ENCODE measurements at regions not wholly inside any gene's neighbourhood (a gene's known extent, or its start where the extent isn't known, plus 50 kb on each side); places are given as distances from the start of the nearest gene placed in this dataset.

DNA sequence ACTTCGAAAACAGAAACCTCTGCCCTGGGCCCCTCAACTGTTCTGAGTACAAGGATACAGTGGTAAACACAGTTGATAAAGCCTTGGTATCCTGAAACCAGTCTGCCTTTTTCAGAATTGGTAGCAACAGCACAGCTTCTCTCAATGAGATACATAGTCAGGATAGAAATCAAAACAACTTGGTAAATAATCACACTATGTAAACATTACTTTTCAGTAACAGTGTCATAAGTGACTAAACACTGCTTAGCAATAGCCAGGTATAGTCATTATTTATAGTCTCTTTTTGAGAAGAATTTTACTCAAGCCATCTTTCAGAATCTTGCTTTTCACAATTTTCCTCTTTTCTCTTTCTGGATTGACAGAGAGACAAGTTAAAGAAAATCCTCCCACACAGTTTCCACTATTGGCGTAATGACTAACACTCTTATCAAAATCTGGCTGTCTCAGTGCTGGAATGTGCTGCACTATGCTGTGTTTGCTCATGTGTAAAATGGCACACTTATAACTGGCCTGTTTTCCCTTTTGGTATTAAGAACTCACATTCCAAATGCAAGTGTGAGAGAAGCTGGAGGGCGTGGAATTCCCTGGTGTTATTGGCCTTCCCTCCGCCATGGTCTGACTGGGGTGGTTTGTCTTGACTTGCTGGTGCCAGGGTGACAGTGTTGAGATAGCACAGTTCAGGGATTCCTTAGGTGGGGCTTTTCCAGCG, 368.8 kb downstream of the TDRD3 start:
- DNase-seq (ENCODE audit: low spot score), result peak; percentile 4

DNA sequence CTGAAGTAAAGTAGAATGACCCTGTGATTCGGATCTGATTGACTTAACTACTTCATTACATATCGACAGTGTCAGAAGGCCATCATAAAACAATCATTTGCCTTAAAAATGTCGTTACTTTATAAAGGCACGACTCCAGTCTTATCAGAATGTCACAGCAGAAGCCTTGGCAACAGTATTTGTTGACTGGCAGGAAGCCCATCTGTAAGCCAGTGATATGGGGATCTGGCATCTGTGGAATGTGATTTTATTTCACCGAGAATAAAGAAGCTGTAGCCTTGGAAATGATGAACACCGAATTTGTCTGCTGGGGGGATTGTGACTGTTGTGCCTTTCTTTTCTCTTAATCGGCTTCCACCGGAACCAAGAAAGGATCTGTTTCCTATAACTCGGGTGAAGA, 362.5 kb downstream of the TDRD3 start:
- DNase-seq (ENCODE audit: low spot score), result no peak

DNA sequence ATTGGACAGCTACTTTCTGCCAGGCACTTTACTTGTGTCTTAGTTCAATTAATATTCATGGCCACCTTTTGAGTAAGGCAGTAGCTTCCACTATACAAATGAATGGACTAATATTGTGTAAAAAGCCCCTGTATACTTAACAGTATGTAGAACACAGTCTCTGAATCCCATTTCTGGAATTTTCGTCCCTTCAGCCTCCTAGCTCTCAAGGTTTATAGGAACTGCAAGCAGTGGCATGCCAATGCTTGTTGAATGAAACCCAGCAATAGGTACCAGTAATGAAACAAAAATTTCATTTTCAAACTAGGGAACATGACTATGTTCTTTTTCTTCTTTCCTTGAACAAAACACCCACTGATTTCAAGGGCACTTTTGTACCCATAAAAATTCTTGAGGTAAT, 361.6 kb downstream of the TDRD3 start:
- no peak for DNase-seq (ENCODE audit: low spot score)

DNA sequence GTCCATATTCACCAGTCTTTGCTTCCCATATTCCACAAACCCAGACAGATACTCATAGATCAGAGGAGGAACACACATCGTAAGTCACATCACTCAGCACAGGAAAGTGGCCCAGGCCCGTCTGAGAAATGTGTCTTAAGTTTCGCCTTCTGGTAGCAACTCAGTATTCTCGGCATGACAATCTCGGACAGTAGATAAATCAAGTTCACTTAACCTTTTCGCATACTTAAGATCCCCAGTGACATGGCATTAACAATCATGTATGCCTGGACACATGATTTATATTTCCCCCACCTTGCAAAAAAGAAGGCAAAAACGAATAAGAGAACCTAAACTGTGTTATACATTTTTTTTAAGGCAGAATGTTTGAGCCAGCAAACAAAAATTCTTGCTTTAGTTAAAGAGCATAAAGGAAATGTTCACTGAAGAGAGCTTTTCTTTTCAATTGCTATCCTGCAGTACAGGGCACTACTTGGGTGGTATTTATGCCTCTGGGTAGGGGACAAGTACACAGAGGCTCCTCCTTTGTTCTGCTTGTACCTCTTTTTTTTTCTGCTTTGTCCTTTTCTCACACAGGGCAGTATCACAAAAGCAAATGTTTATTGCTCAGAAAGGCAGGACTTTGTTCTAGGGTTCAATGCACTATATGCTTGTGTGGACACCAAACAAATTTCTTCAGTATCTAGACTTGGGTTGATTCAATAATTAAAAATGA, 360.6 kb downstream of the TDRD3 start:
- no peak for DNase-seq (ENCODE audit: low spot score)

DNA sequence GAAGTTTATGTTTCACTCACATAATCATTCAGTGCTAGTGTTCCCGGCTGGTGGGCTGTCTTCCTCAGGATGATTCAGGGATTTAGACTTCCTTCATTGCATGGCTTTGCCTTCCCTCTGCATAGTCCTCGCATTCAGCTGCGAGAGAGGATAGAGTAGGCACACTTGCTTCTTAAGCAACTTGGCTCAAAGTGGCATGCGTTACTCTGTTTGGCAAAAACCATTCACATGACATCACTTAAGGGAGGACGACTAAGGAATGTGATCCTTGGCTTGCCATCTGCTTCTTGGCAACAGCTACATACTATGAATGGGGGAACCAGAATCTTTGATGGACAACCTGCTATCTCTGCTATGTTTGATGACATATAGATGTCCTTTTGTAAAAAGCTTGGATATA, 359.3 kb downstream of the TDRD3 start:
- DNase-seq (ENCODE audit: low spot score), result no peak

DNA sequence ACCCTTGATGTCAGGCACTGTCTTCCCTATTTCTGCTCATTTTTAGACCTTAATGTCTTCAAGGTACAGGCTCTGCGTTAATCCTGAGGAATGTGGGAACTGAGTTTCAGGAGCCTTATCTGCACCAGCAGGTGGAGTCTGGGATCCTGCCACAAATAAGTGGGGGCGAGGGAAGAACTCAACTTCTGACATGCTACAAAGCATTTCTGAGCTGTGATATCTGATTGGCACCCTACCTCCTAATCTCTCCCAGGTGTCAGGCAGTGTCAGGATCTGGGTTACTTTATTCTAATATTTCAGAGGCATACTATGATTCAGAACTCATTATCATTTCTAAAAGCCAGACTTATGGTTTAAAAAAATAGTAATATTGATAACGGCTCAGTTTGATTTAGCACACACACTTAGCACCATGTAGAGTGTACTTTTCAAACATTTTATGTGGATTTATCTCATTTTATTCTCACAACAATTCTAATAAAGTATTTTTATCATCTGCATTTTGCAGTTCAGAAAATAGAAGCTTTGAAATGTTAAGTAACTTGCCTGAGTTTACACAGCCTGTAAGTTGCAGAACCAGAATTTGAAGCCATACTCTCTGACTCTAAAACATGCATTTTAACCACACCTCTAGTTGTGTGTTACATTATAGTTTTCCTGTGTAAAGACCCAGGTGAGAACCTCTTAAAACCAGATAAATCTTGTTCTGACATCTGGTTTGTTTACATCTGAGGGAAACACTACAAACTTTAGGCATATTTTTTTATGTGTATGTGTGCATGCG, 358.6 kb downstream of the TDRD3 start:
- peak; percentile 2 for DNase-seq (ENCODE audit: low spot score)

DNA sequence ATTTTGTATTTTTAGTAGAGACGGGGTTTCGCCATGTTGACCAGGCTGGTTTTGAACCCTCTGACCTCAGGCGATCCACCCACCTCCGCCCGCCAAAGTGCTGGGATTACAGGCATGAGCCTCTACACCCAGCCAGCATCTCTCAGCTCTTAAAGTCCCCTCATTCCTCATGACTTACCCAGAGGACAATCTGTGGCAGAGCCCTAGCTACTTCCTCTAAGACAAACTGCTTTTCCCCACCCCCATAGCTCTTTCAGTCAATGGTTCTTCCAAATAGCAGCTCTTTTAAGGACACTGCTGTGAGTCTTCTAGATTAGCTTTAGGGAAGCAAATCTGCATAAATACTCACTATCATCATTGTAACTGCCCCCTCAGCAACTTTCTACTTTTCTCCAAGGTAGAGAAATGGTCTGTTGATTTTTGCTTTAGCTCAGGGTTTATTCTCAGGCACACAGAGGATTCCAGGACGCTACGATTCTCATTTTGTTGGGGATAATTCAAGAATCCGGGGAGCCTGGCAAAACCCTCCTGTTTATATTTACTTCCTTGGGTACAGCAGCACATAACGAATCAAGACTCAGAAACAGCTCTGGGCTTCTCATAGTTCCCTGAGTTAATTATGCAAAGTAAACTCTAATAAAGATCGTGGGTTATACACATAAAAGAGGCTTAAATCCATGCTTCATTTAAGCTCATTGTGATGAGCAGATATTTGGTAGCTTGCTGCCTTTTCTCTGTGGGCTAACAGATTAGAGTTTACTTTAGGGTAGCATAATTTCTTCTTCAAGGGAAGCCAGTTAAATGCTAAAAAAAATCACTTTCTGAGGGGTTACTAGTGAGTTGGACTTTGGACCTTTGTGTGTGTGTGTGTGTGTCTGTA, 357.4 kb downstream of the TDRD3 start:
- no peak for DNase-seq (ENCODE audit: low spot score)

DNA sequence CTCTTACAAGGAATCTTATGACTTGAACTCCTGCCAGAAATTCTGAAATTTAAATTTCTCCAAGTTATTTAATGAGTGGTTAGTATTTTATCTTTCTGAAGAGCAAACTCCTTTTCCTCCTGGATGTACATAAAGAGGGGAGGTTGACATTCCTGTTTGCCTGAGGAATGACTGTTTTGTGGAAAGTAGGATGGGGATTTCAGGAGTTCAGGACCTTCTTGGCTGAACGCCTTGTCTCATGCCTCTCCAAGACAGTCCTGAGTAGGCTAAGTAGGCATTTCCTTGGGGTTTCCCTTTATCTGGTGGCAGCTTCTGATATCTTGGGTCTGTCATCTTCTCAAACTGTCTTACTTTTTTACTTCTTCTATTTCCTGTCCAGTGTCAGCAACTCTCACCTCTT, 356.6 kb downstream of the TDRD3 start:
- DNase-seq (ENCODE audit: low spot score), result no peak

DNA sequence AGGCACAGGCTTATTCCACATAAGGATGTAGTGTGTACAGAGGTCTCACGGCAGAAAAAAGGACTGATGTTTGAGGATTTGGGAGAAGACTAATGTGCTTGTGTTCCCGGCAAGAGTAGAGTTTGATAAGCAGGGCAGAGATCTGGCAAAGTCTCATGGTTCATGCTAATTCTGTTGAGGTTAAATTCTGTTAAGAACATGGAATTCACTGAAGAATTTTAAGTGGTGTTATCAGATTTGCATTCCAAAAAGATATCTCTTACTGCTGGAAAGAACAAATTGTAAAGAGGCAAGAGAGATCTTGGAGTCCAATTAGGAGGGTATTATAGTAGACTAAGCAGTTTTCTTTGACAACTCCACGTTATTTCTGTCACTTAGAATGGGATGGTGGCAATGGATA, 348.3 kb downstream of the TDRD3 start:
- DNase-seq (ENCODE audit: low spot score), result no peak

DNA sequence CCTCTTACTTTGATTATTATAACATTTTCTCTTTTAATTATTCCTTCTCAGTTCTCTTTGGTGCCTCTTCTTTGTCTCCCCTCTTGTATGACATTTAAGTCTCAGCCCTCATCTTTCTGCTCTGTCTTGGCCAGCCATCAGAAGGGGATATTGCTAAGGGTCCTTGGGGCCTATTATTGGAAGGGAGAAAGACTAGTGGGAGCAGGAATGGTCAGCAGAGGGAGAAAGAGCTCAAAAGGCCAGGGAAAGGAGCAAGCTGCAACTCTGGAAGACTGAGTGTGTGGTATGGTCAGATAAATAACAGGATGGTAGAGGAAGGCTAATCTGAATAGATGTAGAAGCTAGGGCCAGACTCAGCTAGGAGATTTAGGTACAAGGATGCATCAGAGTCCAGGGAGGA, 336.9 kb downstream of the TDRD3 start:
- DNase-seq (ENCODE audit: low spot score), result no peak

DNA sequence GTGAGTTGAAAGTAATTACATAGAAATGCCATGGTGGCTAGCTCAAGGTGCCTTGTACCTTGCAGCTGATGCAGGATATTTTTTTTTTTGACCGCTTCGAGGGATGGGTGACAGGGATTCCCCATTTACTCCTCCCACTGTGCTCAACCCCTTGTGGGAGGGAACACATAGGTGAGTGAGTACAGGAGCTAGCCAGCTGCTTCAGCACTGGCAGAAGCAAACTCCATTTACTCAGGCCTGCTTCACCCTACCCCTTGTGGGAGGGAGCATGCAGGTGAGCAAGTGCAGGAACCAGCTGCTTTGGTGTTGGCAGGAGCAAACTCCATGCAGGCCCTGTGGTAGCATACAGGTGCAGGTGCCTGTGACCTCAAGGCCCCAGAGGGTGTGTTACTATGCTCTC, 330.1 kb downstream of the TDRD3 start:
- no peak for DNase-seq (ENCODE audit: low spot score)

DNA sequence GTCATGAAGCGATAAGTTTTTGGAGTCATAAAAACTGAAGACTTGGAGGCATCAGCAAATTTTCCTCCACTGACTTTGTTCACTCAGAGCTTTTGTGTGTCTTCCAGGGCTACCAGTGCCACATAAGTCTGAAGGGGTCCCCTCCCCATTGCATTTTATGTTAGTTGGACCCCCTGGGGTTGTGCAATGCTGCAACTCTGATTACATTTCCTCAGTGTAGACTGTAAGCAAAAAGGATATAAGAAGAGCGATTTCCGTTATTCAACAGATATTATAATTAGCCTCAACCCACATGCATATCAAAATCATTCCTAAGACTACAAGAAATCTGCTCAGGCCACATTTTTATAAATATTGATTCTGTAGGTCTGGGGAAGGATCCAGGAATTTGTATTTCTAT, 324.0 kb downstream of the TDRD3 start:
- DNase-seq (ENCODE audit: low spot score), result no peak

DNA sequence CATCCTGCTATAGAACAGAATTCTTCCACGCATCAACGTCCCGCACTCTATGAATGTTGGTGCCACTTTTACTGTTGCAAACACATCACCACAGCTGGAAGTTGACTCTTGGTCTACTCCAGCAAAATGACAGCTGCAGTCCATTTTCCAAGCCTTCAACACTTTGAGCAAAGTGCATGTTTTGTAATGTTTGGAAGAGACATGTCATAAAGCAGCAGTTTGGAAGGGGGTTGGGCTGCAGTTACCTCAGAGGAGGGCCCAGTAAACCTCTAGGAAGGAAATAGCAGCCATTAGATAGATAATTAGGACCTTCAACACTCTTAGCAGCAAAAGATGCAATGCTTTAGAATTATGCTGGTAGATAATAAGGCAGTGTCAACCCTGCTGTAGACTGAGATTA, 323.6 kb downstream of the TDRD3 start:
- DNase-seq (ENCODE audit: low spot score), result no peak

DNA sequence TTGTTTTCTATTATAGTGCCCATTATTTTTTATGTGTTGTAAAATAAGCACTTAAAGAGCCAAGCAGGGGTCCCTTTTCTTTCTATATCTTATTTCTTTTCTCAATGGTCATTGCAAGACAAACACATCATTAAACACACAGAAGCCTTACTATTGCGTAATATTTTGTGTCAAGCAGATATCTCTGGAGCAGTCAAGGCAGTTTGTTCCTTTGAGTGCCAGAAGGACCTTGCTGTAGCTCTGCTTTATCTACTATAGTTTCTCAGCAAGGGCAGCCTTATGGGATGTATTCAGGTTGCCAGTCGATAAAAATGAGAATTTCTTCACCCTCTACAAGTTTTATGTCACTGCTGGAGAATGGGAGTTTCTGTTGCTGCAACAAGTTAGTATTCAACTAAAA, 319.3 kb downstream of the TDRD3 start:
- DNase-seq (ENCODE audit: low spot score), result no peak

DNA sequence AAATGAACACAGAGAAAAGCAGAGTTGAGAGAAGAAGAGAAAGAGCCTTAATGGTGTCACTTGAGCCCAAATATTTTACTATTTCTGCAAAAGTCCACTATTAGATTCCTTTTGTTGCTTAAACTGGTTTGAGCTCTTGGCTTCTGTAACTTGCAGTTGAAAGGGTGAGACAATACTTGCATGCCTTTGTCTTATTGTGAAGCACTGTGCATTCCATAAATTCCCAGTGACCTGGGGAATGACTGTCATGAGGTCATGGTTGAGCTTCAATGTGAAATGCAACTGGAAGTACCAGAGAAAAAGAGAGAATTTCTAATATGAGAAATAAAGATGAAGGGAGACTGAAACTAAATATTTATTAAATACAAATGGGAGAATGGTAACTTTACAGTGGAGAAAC, 310.9 kb downstream of the TDRD3 start:
- no peak for DNase-seq (ENCODE audit: low spot score)

DNA sequence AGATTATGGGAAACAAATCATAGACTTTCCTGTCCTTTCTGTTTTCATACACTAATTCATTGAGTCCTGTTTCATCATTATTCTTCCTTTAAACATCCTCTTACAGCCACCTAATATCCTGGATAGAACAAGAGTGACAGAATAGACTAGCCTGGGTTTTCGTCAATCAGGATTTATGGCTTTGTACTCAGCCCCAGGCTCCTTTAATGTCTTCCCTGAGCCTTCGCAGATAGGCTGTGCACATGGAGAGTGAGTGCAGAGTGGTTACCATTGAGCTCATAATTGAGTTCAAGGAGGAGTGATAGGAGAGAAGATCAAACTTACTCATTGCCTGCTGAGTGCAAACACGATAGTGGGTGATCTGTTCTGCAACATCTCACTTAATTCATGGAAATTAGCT, 304.9 kb downstream of the TDRD3 start:
- DNase-seq (ENCODE audit: low spot score), result no peak

DNA sequence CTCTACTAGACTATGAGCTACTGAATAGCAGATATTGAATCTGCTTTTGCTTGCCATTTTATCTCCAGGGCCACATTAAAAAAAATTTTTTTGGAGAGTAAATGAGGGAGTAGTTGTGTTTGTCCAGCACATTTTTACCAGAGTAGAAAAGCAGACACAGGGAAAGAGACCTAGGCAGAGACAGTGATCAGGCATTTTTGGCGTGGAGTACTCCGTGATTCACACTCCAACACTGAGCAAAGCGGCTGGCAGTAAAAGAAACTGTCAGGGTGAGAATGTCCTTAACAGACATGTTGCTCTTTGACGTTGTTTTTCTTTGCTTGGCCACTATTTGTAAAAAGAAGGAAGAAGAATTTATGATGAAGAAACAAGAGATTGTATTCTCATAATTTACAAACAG, 304.0 kb downstream of the TDRD3 start:
- no peak for DNase-seq (ENCODE audit: low spot score)

DNA sequence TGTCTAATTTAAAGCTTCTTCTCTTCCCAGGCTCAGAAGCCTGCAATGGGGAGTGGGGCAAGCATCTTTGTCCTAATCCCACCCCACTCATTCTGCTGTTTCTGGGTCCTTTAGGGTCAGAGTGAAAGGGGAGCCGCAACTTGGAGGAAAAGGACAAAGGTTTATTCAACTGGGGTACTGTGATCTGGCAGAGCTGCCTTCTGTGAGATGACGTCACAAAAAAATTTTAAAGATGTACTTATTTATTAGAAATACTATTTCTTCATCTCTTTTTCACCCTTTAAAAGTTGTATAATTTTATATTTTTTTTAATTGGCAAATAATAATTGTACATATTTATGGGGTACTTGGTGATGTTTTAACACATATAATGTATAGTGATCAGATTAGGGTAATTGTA, 302.6 kb downstream of the TDRD3 start:
- no peak for DNase-seq (ENCODE audit: low spot score)

DNA sequence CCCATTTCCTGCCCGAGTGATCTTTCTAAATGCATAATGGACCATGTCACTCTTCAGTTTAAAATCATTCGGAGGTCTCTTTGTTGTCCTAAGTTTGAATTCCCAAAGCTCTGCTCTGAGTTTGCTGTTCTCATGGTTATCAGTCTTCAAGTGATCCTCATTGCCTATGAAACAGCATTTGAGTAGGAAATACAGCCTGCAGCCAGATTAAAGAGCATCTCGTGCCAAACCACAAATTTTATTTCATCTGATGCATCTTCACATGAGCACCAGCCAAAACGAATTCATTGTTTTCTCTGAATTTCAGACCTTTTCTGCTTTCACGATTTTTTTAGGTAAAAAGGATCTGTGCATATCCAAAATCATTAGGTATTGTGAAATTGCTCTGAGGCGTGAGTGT, 299.6 kb downstream of the TDRD3 start:
- no peak for DNase-seq (ENCODE audit: low spot score)

DNA sequence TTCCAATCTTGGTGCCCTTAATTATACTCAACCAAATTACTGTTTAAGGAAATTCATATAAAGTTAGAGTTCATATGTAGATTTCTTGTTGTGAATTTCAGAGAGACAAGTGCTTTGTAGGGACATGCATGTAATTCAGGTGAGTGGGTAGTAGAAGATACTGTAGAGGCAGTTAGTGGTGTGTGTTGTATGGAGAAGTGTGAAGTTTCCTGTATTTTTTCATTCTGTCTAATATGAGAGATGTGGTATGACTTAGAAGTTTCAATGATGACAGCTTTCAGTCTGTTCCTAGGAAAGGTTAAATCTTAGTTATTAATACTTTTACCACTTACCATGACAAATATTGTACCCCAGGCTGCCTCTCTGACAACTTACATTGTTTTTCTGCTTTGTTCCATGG, 294.2 kb downstream of the TDRD3 start:
- DNase-seq (ENCODE audit: low spot score), result no peak

DNA sequence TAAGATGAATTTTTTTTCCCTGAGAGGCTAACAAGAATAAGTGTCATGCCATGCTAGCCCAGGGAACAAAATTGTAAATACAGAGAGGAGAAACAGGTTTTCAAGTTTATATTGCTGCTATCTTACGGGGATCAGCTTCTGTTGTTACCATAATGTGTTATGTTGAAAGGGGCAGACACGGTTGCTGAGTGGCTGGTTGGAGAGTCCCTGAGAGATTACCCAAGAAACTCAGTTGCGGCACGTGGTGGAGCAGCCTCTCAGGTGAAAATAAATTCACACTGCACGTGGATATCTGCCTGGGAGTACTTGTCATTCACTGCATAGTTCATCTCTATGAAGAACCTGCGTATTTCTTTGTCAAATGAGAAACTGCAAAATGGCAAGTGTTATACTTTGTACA, 293.6 kb downstream of the TDRD3 start:
- no peak for DNase-seq (ENCODE audit: low spot score)

DNA sequence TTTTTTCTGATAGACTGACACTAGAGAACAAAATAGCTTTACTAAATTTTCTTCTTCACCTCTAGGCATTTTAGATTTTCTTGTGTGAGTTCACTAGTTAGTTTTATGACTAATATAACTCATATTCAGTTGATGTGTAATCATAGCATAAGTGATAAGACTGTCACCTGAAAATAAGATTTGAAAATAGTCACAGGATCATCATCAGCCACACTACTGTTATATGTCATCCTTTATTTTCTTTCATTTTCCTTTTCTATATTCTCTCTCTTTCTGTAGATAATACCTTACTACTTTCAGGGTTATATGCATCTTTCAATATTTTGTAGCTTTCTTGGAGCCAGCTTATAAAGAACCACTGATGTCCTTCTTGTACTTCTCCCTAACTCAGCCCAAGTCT, 292.6 kb downstream of the TDRD3 start:
- DNase-seq (ENCODE audit: low spot score), result peak; percentile 8

Measured in RKO (cell line).